Caco-2 (cell line): ENCODE measurements at regions not wholly inside any gene's neighbourhood (a gene's known extent, or its start where the extent isn't known, plus 50 kb on each side); places are given as distances from the start of the nearest gene placed in this dataset.

ENCODE experiments used
- BruUV-seq: library from RNA; stranded (reverse); fragments of 400-500 nt; replicated peaks from 2 replicates; lab custom pipeline; 2021; lab: Mats Ljungman, UMichigan
- CTCF ChIA-PET: fragments of 300-600 bp; sonication (Branson Sonifier 250); formaldehyde crosslinking; loops from one replicate; lab custom pipeline; 2022; ENCODE audit warnings: antibody characterized with exemption; lab: Charles Lee
- POLR2A ChIA-PET: fragments of 300-600 bp; sonication (Branson Sonifier 250); formaldehyde crosslinking; loops from one replicate; lab custom pipeline; 2022; ENCODE audit warnings: antibody characterized with exemption; lab: Charles Lee
- DNase-seq, 2 experiments: peaks; one replicate each; pipeline versions ENCODE4 v3.0.0 to v3.0.0-alpha.2; 2020 to 2022
- H3K27me3 ChIP-seq: replicated peaks from 2 replicates; pipeline ENCODE4 v1.6.0; 2011; ENCODE audit warnings: low read length; ENCODE audit not compliant: control insufficient read depth, insufficient read depth
- H3K36me3 ChIP-seq: 2 replicates; pipeline ENCODE4 v1.5.1; 2011; ENCODE audit warnings: low read length; ENCODE audit not compliant: control insufficient read depth, insufficient read depth
- H3K4me1 ChIP-seq: fragments of 250-450 bp; sonication (Bioruptor Pico); 2 replicates; pipeline ENCODE4 v1.5.1; 2020; ENCODE audit warnings: mild to moderate bottlenecking
- H3K4me3 ChIP-seq: 2 replicates; pipeline ENCODE4 v1.5.1; 2011; ENCODE audit warnings: low read depth, mild to moderate bottlenecking, control low read depth, low read length
- H3K9me3 ChIP-seq: fragments of 250-450 bp; sonication (Bioruptor Pico); 2 replicates; pipeline ENCODE4 v1.5.1; 2020; ENCODE audit warnings: mild to moderate bottlenecking, moderate library complexity
- H3K27ac Mint-ChIP-seq: one replicate; pipeline ENCODE4 v1.8.0; 2022; ENCODE audit warnings: mixed read lengths; ENCODE audit not compliant: unreplicated experiment
- H3K27me3 Mint-ChIP-seq: one replicate; pipeline ENCODE4 v1.8.0; 2022; ENCODE audit warnings: mixed read lengths; ENCODE audit not compliant: insufficient read depth, unreplicated experiment
- H3K36me3 Mint-ChIP-seq: one replicate; pipeline ENCODE4 v1.8.0; 2022; ENCODE audit warnings: mild to moderate bottlenecking, mixed read lengths; ENCODE audit not compliant: insufficient read depth, unreplicated experiment
- H3K4me1 Mint-ChIP-seq: one replicate; pipeline ENCODE4 v1.8.0; 2022; ENCODE audit warnings: low read depth, mixed read lengths; ENCODE audit not compliant: unreplicated experiment
- H3K4me3 Mint-ChIP-seq: one replicate; pipeline ENCODE4 v1.8.0; 2022; ENCODE audit warnings: mild to moderate bottlenecking, moderate library complexity, mixed read lengths; ENCODE audit not compliant: unreplicated experiment
- H3K9me3 Mint-ChIP-seq: one replicate; pipeline ENCODE4 v1.8.0; 2022; ENCODE audit warnings: mixed read lengths; ENCODE audit not compliant: unreplicated experiment
- CTCF ChIP-seq, 2 experiments: fragments of 200-600 bp in 1 of 2; IDR thresholded peaks; 1 replicate in 1 of 2; 2 replicates in 1 of 2; pipeline versions ENCODE4 v1.5.1 to v1.8.0; 2011 to 2022; ENCODE audit warnings: antibody characterized with exemption in 1 of 2, control low read depth in 1 of 2, inconsistent platforms in 1 of 2, low read depth in 1 of 2, low read length in 1 of 2, mild to moderate bottlenecking in 1 of 2, moderate library complexity in 1 of 2; ENCODE audit not compliant: insufficient read depth in 1 of 2, severe bottlenecking in 1 of 2, unreplicated experiment in 1 of 2
- intact Hi-C: fragments of 100-400 bp; cut with micrococcal nuclease; formaldehyde crosslinking; loops from one replicate; pipeline ENCODE4 v1.10.0; 2022; ENCODE audit not compliant: unreplicated experiment

GRCh38 chr6:67458265-67458664 is 1176.8 kb upstream of the ADGRB3 start:
- H3K4me1 Mint-ChIP-seq: no peaks in the 10 kb centered on the region
- intact Hi-C loops: no loop called here
- Histone ChIP-seq H3K9me3 (no peaks in the 10 kb centered on the region), H3K36me3 (no peaks in the 10 kb centered on the region), H3K4me1 (no peaks in the 10 kb centered on the region), H3K27me3 (no peaks in the 10 kb centered on the region), H3K4me3 (no peak overlapping the region)
- peak in 1 of 2 experiments; percentile 2 for DNase-seq
- H3K9me3 Mint-ChIP-seq: peaks cover 19% of the 10 kb centered on the region
- H3K36me3 Mint-ChIP-seq: no peaks in the 10 kb centered on the region
- no TSS peak for BruUV-seq
- no peak overlapping the region for H3K4me3 Mint-ChIP-seq
- TF ChIP-seq CTCF (IDR thresholded peaks at IDR 0.05; ENCODE audit: insufficient read depth in 1 of 2, low read depth in 1 of 2, low read length in 1 of 2, severe bottlenecking in 1 of 2, unreplicated experiment in 1 of 2): no peak
- H3K27me3 Mint-ChIP-seq: no peaks in the 10 kb centered on the region
- CTCF ChIA-PET: no interaction called here
- POLR2A ChIA-PET: no interaction called here
- H3K27ac Mint-ChIP-seq: no peak overlapping the region

DNA sequence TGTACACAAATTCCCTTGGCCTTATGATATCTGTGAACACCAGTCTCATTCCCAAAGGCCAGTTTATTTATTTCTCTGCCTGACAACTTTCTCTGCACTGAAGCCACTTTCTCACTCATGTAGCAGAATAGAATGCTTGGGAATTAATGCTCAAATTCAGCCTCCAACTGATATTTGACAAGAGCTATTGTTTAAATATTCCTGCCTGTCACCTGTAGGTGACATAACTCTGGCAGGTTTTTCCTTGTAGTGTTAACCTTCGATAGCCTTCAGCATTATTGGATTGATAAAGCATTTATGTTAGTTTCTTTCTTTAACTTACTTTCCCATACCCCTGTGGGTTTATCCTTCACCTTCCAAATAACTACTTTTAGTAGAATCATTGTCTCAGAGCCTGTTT is 1183.2 kb upstream of the ADGRB3 start:
- Histone ChIP-seq H3K4me3 (no peak overlapping the region), H3K36me3 (no peaks in the 10 kb centered on the region), H3K4me1 (no peaks in the 10 kb centered on the region), H3K9me3 (no peaks in the 10 kb centered on the region), H3K27me3 (no peaks in the 10 kb centered on the region)
- H3K27me3 Mint-ChIP-seq: no peaks in the 10 kb centered on the region
- no peak overlapping the region for H3K27ac Mint-ChIP-seq
- POLR2A ChIA-PET: no interaction called here
- BruUV-seq: no TSS peak
- H3K9me3 Mint-ChIP-seq: no peaks in the 10 kb centered on the region
- H3K36me3 Mint-ChIP-seq: no peaks in the 10 kb centered on the region
- CTCF ChIA-PET: no interaction called here
- H3K4me1 Mint-ChIP-seq: no peaks in the 10 kb centered on the region
- no peak for DNase-seq
- TF ChIP-seq CTCF (IDR thresholded peaks at IDR 0.05; ENCODE audit: insufficient read depth in 1 of 2, low read depth in 1 of 2, low read length in 1 of 2, severe bottlenecking in 1 of 2, unreplicated experiment in 1 of 2): no peak
- intact Hi-C loops: no loop called here
- no peak overlapping the region for H3K4me3 Mint-ChIP-seq

GRCh38 chr6:67450641-67451040 is 1184.4 kb upstream of the ADGRB3 start:
- no peaks in the 10 kb centered on the region for H3K36me3 ChIP-seq
- BruUV-seq: no TSS peak
- intact Hi-C loops: no loop called here
- H3K36me3 Mint-ChIP-seq: no peaks in the 10 kb centered on the region
- no peak overlapping the region for H3K4me3 ChIP-seq
- ChIA-PET POLR2A (no interaction called here), CTCF (no interaction called here)
- H3K27me3 ChIP-seq: no peaks in the 10 kb centered on the region
- no peak for DNase-seq
- no peak overlapping the region for H3K4me3 Mint-ChIP-seq
- no peak for TF ChIP-seq CTCF (IDR thresholded peaks at IDR 0.05; ENCODE audit: insufficient read depth in 1 of 2, low read depth in 1 of 2, low read length in 1 of 2, severe bottlenecking in 1 of 2, unreplicated experiment in 1 of 2)
- H3K27ac Mint-ChIP-seq: no peak overlapping the region
- H3K9me3 Mint-ChIP-seq: no peaks in the 10 kb centered on the region
- no peaks in the 10 kb centered on the region for H3K4me1 Mint-ChIP-seq
- no peaks in the 10 kb centered on the region for H3K9me3 ChIP-seq
- no peaks in the 10 kb centered on the region for H3K27me3 Mint-ChIP-seq
- H3K4me1 ChIP-seq: no peaks in the 10 kb centered on the region
